Mesendoderm (in vitro differentiated cells): ENCODE measurements at regions not wholly inside any gene's neighbourhood (a gene's known extent, or its start where the extent isn't known, plus 50 kb on each side); places are given as distances from the start of the nearest gene placed in this dataset.

ENCODE experiments used
- DNase-seq: peaks from one replicate; pipeline ENCODE4 v3.0.0; 2013
- H2AK5ac ChIP-seq: 2 replicates; pipeline ENCODE4 v1.6.1; 2013; ENCODE audit warnings: low read length, inconsistent platforms
- H2BK120ac ChIP-seq: 2 replicates; pipeline ENCODE4 v1.6.1; 2013; ENCODE audit warnings: low read depth, mild to moderate bottlenecking, low read length, moderate library complexity, mixed read lengths
- H2BK15ac ChIP-seq: replicated peaks from 2 replicates; pipeline ENCODE4 v1.6.1; 2013; ENCODE audit warnings: low read depth, mild to moderate bottlenecking, moderate library complexity
- H2BK5ac ChIP-seq: 2 replicates; pipeline ENCODE4 v1.6.1; 2013; ENCODE audit warnings: low read length, inconsistent platforms
- H3K18ac ChIP-seq: 2 replicates; pipeline ENCODE4 v1.6.1; 2013; ENCODE audit warnings: mild to moderate bottlenecking, low read length, mixed read lengths
- H3K23ac ChIP-seq: one replicate; pipeline ENCODE4 v1.6.1; 2013; ENCODE audit warnings: low read length
- H3K27ac ChIP-seq: 2 replicates; pipeline ENCODE4 v1.5.1; 2013; ENCODE audit warnings: low read depth, mild to moderate bottlenecking, inconsistent platforms, low read length, moderate library complexity
- H3K27me3 ChIP-seq: 2 replicates; pipeline ENCODE4 v1.6.1; 2013; ENCODE audit warnings: low read length, control low read depth, mild to moderate bottlenecking, inconsistent platforms; ENCODE audit not compliant: insufficient read depth, poor library complexity
- H3K36me3 ChIP-seq: 2 replicates; pipeline ENCODE4 v1.6.1; 2013; ENCODE audit warnings: low read length, inconsistent platforms; ENCODE audit not compliant: control insufficient read depth, insufficient read depth
- H3K4ac ChIP-seq: one replicate; pipeline ENCODE4 v1.6.1; 2013; ENCODE audit warnings: low read depth, mild to moderate bottlenecking, low read length, moderate library complexity
- H3K4me1 ChIP-seq: 2 replicates; pipeline ENCODE4 v1.6.1; 2013; ENCODE audit warnings: low read depth, low read length, inconsistent platforms; ENCODE audit not compliant: control insufficient read depth
- H3K4me2 ChIP-seq: 2 replicates; pipeline ENCODE4 v1.6.1; 2013; ENCODE audit warnings: low read length
- H3K4me3 ChIP-seq: 2 replicates; pipeline ENCODE4 v1.5.1; 2013; ENCODE audit warnings: mild to moderate bottlenecking, low read length
- H3K56ac ChIP-seq: one replicate; pipeline ENCODE4 v1.6.1; 2013; ENCODE audit warnings: low read length
- H3K79me1 ChIP-seq: 2 replicates; pipeline ENCODE4 v1.6.1; 2013; ENCODE audit warnings: low read length, inconsistent platforms
- H3K79me2 ChIP-seq: 2 replicates; pipeline ENCODE4 v1.6.1; 2013; ENCODE audit warnings: mild to moderate bottlenecking, low read length; ENCODE audit not compliant: control insufficient read depth, insufficient read depth
- H3K9ac ChIP-seq: 2 replicates; pipeline ENCODE4 v1.6.1; 2013; ENCODE audit warnings: low read length, inconsistent platforms
- H4K5ac ChIP-seq: one replicate; pipeline ENCODE4 v1.6.1; 2013; ENCODE audit warnings: low read length
- H4K8ac ChIP-seq: one replicate; pipeline ENCODE4 v1.6.1; 2013; ENCODE audit warnings: low read depth, mild to moderate bottlenecking, control low read depth, low read length, moderate library complexity
- WGBS: extraction: QIAGEN DNeasy Blood & Tissue Kit; methylation state at CpG from one replicate; pipeline ENCODE4 v1.1.7; 2013; ENCODE audit warnings: low lambda C conversion rate, missing lambda C conversion rate; ENCODE audit not compliant: insufficient coverage; ENCODE audit errors: extremely low coverage; 5-methylcytosine and 5-hydroxymethylcytosine counted together

DNA sequence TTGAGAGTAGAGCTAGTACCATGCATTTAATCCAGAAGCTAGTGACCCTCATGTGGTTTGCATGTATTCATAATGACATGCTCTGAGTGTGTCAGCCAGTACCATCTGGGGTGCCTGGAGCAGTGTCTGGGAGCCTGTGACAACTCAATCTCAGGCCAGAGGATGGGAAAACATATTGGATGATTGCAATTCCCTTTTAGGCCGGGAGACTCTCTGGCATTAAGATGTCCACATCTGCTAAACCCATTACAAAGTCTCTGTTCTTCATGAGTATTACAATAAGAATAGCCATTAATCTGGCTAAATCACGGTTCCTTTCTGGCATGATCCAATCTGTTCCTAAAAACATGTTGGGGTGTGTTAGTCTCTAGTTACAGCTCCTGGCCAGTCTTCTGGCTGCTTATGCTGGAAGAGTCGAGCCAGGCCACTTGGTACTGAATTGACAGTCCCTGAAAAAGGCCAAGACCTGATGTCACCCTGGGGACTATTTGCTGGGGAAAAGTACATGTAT is 475.7 kb downstream of the ENC1 start:
- Histone ChIP-seq H3K23ac (no peak overlapping the region), H3K9ac (no peak overlapping the region), H3K27me3 (no peaks in the 10 kb centered on the region), H3K79me1 (no peaks in the 10 kb centered on the region), H3K4me1 (no peaks in the 10 kb centered on the region), H3K18ac (no peak overlapping the region), H4K5ac (no peak overlapping the region), H3K4ac (no peak overlapping the region), H4K8ac (no peak overlapping the region), H3K36me3 (no peaks in the 10 kb centered on the region), H3K56ac (no peak overlapping the region), H3K27ac (no peak overlapping the region), H2BK15ac (no peak overlapping the region), H2BK120ac (no peak overlapping the region), H3K79me2 (no peaks in the 10 kb centered on the region), H3K4me3 (no peak overlapping the region), H2BK5ac (no peak overlapping the region), H3K4me2 (no peak overlapping the region), H2AK5ac (no peak overlapping the region)
- no CpG with 5 or more reads among the region's 3 CpGs for WGBS
- DNase-seq, result no peak

- H3K36me3 ChIP-seq, result no peaks in the 10 kb centered on the region
- no peak overlapping the region for H3K27ac ChIP-seq
- H3K79me1 ChIP-seq, result no peaks in the 10 kb centered on the region
- H3K27me3 ChIP-seq, result no peaks in the 10 kb centered on the region
- H2BK15ac ChIP-seq, result no peak overlapping the region
- H3K56ac ChIP-seq, result no peak overlapping the region
- WGBS, result no CpG with 5 or more reads among the region's 2 CpGs
- H3K4me3 ChIP-seq, result no peak overlapping the region
- no peak overlapping the region for H2AK5ac ChIP-seq
- H3K23ac ChIP-seq, result no peak overlapping the region
- H3K79me2 ChIP-seq, result no peaks in the 10 kb centered on the region
- no peak overlapping the region for H3K18ac ChIP-seq
- DNase-seq, result no peak
- no peak overlapping the region for H3K4ac ChIP-seq
- no peak overlapping the region for H2BK5ac ChIP-seq
- H3K9ac ChIP-seq, result no peak overlapping the region
- H3K4me1 ChIP-seq, result no peaks in the 10 kb centered on the region
- H2BK120ac ChIP-seq, result no peak overlapping the region
- H4K5ac ChIP-seq, result no peak overlapping the region
- no peak overlapping the region for H3K4me2 ChIP-seq
- H4K8ac ChIP-seq, result no peak overlapping the region
Measured at GRCh38 chr5:74162524-74162923, 478.0 kb downstream of the ENC1 start.

DNA sequence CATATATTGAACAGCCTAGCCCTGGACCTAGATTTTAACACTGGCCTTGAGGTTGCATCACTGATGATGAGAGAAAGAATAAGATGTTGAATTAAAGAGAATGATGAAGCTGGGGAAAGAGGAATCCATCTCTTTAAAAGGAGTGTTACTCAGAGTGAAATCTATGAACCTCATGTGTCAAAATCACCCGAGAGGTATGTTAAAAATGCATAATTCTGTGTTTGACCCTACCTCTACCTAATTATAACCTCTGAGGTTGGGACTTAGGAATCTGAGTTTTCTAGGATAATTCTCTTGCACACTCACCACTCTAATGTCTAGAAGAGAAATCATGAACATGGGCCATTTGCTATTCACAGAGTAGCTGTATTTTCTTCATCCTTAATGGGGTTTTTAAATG is 479.4 kb downstream of the ENC1 start:
- Histone ChIP-seq H2BK15ac (no peak overlapping the region), H3K18ac (no peak overlapping the region), H3K56ac (no peak overlapping the region), H3K4me3 (no peak overlapping the region), H3K27me3 (no peaks in the 10 kb centered on the region), H2AK5ac (no peak overlapping the region), H3K79me2 (no peaks in the 10 kb centered on the region), H2BK120ac (no peak overlapping the region), H3K79me1 (no peaks in the 10 kb centered on the region), H3K9ac (no peak overlapping the region), H3K4me2 (no peak overlapping the region), H4K8ac (no peak overlapping the region), H2BK5ac (no peak overlapping the region), H3K4me1 (no peaks in the 10 kb centered on the region), H3K23ac (no peak overlapping the region), H3K4ac (no peak overlapping the region), H3K27ac (no peak overlapping the region), H4K5ac (no peak overlapping the region), H3K36me3 (no peaks in the 10 kb centered on the region)
- no CpG with 5 or more reads among the region's 1 CpG for WGBS
- no peak for DNase-seq

DNA sequence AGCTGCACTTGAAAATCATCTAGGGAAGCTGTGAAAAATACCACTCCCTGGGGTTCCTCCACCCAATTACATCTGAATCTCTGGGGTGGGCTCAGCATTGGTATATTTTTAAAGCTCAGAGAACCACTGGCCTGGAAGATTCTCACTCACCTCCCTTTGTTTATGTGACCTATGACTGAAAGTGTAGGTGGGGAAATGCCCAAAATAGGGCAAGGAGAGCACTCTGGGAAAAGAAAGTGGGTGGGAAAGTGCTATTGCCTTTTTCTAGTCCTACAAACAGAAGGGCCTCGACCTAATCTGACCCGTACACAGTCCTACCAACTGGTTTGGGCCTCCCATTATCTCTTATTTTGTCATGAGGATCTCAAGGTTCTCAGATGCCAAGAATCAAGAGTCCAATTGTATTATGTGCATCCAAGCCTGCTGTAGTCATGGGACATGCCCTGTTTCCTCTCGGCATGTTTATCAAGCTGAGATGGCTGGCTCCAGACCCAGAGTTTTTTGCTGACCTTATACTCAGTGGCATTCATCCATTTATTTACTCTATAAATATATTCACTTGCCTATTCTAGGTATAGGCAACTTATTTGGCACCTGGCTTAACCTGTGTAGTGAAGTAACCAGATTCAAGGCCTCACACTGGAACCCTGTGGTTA is 483.7 kb downstream of the ENC1 start:
- Histone ChIP-seq H3K18ac (no peak overlapping the region), H3K79me1 (no peaks in the 10 kb centered on the region), H3K9ac (no peak overlapping the region), H3K4me2 (no peak overlapping the region), H3K23ac (no peak overlapping the region), H4K8ac (no peak overlapping the region), H3K4me3 (no peak overlapping the region), H3K79me2 (no peaks in the 10 kb centered on the region), H3K27me3 (no peaks in the 10 kb centered on the region), H3K56ac (no peak overlapping the region), H4K5ac (no peak overlapping the region), H2BK15ac (no peak overlapping the region), H2AK5ac (no peak overlapping the region), H2BK120ac (no peak overlapping the region), H3K4ac (no peak overlapping the region), H3K4me1 (no peaks in the 10 kb centered on the region), H3K36me3 (no peaks in the 10 kb centered on the region), H3K27ac (no peak overlapping the region), H2BK5ac (no peak overlapping the region)
- WGBS, result no CpG with 5 or more reads among the region's 3 CpGs
- DNase-seq, result no peak

DNA sequence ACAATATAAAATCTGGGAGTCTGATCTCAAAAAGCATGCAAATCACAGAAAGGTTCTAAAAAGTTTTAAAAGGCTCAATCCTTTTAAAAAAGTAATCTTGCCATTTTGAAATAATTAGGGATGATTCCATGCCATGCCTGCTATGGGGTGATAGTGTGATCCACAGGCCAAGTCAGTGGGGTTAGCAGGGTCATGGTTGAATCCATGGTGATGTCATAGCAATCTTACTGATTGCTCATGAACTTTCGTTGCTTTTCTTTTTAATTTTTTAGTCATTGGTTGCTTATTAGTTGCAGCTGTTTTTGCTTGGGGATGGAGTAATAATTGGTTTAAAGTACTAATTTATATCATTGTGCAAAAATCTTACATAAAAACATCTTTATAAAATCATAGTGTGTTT is 485.0 kb downstream of the ENC1 start:
- DNase-seq, result no peak
- Histone ChIP-seq H3K18ac (no peak overlapping the region), H4K5ac (no peak overlapping the region), H3K4me1 (no peaks in the 10 kb centered on the region), H3K9ac (no peak overlapping the region), H3K56ac (no peak overlapping the region), H3K27ac (no peak overlapping the region), H3K4me2 (no peak overlapping the region), H2BK15ac (no peak overlapping the region), H3K23ac (no peak overlapping the region), H3K36me3 (no peaks in the 10 kb centered on the region), H2BK120ac (no peak overlapping the region), H3K79me2 (no peaks in the 10 kb centered on the region), H2AK5ac (no peak overlapping the region), H3K27me3 (no peaks in the 10 kb centered on the region), H3K79me1 (no peaks in the 10 kb centered on the region), H2BK5ac (no peak overlapping the region), H3K4ac (no peak overlapping the region), H3K4me3 (no peak overlapping the region), H4K8ac (no peak overlapping the region)
- no CpG with 5 or more reads among the region's 1 CpG for WGBS

DNA sequence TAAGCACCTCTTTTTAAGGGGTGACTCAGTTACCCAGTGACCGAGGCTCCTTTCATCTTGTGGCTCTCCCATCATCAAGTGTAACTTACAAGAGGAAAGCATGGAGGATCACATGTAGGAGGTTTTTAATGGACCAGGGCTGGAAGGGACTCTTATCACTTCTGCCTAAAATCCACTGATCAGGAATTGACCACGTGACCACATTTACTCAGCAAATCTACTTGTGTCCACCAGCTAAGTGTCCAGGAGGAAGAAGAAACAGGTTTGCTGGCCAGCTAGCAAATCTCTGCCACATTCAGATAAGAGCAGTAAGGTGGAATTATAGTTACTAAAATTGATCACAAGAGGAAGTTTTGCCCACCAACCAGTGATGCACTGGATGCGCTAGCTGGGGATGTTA is 486.0 kb downstream of the ENC1 start:
- WGBS, result no CpG with 5 or more reads among the region's 3 CpGs
- H3K79me1 ChIP-seq, result no peaks in the 10 kb centered on the region

More for the DNA sequence above, 486.0 kb downstream of the ENC1 start:
- H3K27me3 ChIP-seq, result no peaks in the 10 kb centered on the region
- no peak overlapping the region for H3K56ac ChIP-seq
- H3K4me1 ChIP-seq, result no peaks in the 10 kb centered on the region
- no peak overlapping the region for H2BK5ac ChIP-seq
- H3K23ac ChIP-seq, result no peak overlapping the region
- no peaks in the 10 kb centered on the region for H3K79me2 ChIP-seq
- H3K36me3 ChIP-seq, result no peaks in the 10 kb centered on the region
- no peak overlapping the region for H3K4me2 ChIP-seq
- no peak overlapping the region for H3K27ac ChIP-seq
- no peak overlapping the region for H2BK15ac ChIP-seq
- H3K4me3 ChIP-seq, result no peak overlapping the region
- H3K9ac ChIP-seq, result no peak overlapping the region
- H2AK5ac ChIP-seq, result no peak overlapping the region
- no peak for DNase-seq
- no peak overlapping the region for H3K4ac ChIP-seq
- no peak overlapping the region for H4K8ac ChIP-seq
- H2BK120ac ChIP-seq, result no peak overlapping the region
- no peak overlapping the region for H3K18ac ChIP-seq
- H4K5ac ChIP-seq, result no peak overlapping the region
